ENCODE measurements at regions not wholly inside any gene's neighbourhood (a gene's known extent, or its start where the extent isn't known, plus 50 kb on each side); places are given as distances from the start of the nearest gene placed in this dataset.

GRCh38 chr3:147493666-147494065 lies 84.5 kb downstream of the ZIC1 start:
- no peaks in the 10 kb centered on the region for H3K9me3 Mint-ChIP-seq (ENCODE audit: unreplicated experiment)
- H3K36me3 Mint-ChIP-seq (ENCODE audit: unreplicated experiment): no peaks in the 10 kb centered on the region
- no peaks in the 10 kb centered on the region for H3K4me1 Mint-ChIP-seq (ENCODE audit: low read depth, unreplicated experiment)
- H3K4me3 Mint-ChIP-seq (ENCODE audit: unreplicated experiment): no peak overlapping the region
- no peak overlapping the region for H3K27ac Mint-ChIP-seq (ENCODE audit: unreplicated experiment)
- no peaks in the 10 kb centered on the region for H3K27me3 Mint-ChIP-seq (ENCODE audit: unreplicated experiment)
- TF ChIP-seq CTCF (IDR thresholded peaks at IDR 0.05; ENCODE audit: partially characterized antibody, unreplicated experiment): no peak
- no peak for DNase-seq

- no peaks in the 10 kb centered on the region for H3K36me3 Mint-ChIP-seq (ENCODE audit: unreplicated experiment)
- H3K4me3 Mint-ChIP-seq (ENCODE audit: unreplicated experiment): no peak overlapping the region
- DNase-seq: no peak
- no peaks in the 10 kb centered on the region for H3K27me3 Mint-ChIP-seq (ENCODE audit: unreplicated experiment)
- no peaks in the 10 kb centered on the region for H3K9me3 Mint-ChIP-seq (ENCODE audit: unreplicated experiment)
- no peak overlapping the region for H3K27ac Mint-ChIP-seq (ENCODE audit: unreplicated experiment)
- H3K4me1 Mint-ChIP-seq (ENCODE audit: low read depth, unreplicated experiment): no peaks in the 10 kb centered on the region
- TF ChIP-seq CTCF (IDR thresholded peaks at IDR 0.05; ENCODE audit: partially characterized antibody, unreplicated experiment): no peak
Measured at GRCh38 chr3:147497286-147497685, 88.1 kb downstream of the ZIC1 start.

GRCh38 chr3:147507638-147508286 lies 98.6 kb downstream of the ZIC1 start:
- TF ChIP-seq CTCF (IDR thresholded peaks at IDR 0.05; ENCODE audit: partially characterized antibody, unreplicated experiment): no peak
- Mint-ChIP-seq H3K9me3 (ENCODE audit: unreplicated experiment) (no peaks in the 10 kb centered on the region), H3K4me1 (ENCODE audit: low read depth, unreplicated experiment) (no peaks in the 10 kb centered on the region), H3K36me3 (ENCODE audit: unreplicated experiment) (no peaks in the 10 kb centered on the region), H3K27ac (ENCODE audit: unreplicated experiment) (no peak overlapping the region), H3K4me3 (ENCODE audit: unreplicated experiment) (no peak overlapping the region), H3K27me3 (ENCODE audit: unreplicated experiment) (peaks cover 2% of the 10 kb centered on the region)
- DNase-seq: no peak

GRCh38 chr3:147509448-147509847 lies 100.3 kb downstream of the ZIC1 start:
- TF ChIP-seq CTCF (IDR thresholded peaks at IDR 0.05; ENCODE audit: partially characterized antibody, unreplicated experiment): no peak
- Mint-ChIP-seq H3K36me3 (ENCODE audit: unreplicated experiment) (no peaks in the 10 kb centered on the region), H3K27me3 (ENCODE audit: unreplicated experiment) (peaks cover 2% of the 10 kb centered on the region), H3K9me3 (ENCODE audit: unreplicated experiment) (no peaks in the 10 kb centered on the region), H3K4me1 (ENCODE audit: low read depth, unreplicated experiment) (no peaks in the 10 kb centered on the region), H3K4me3 (ENCODE audit: unreplicated experiment) (no peak overlapping the region), H3K27ac (ENCODE audit: unreplicated experiment) (no peak overlapping the region)
- no peak for DNase-seq

- no peaks in the 10 kb centered on the region for H3K4me1 Mint-ChIP-seq (ENCODE audit: low read depth, unreplicated experiment)
- no peak overlapping the region for H3K4me3 Mint-ChIP-seq (ENCODE audit: unreplicated experiment)
- H3K36me3 Mint-ChIP-seq (ENCODE audit: unreplicated experiment): no peaks in the 10 kb centered on the region
- peaks cover 2% of the 10 kb centered on the region for H3K27me3 Mint-ChIP-seq (ENCODE audit: unreplicated experiment)
- H3K27ac Mint-ChIP-seq (ENCODE audit: unreplicated experiment): no peak overlapping the region
- TF ChIP-seq CTCF (IDR thresholded peaks at IDR 0.05; ENCODE audit: partially characterized antibody, unreplicated experiment): no peak
- H3K9me3 Mint-ChIP-seq (ENCODE audit: unreplicated experiment): no peaks in the 10 kb centered on the region
- no peak for DNase-seq
Measured at GRCh38 chr3:147513785-147514184, 104.6 kb downstream of the ZIC1 start.
